K562 (cell line): ENCODE measurements at regions not wholly inside any gene's neighbourhood (a gene's known extent, or its start where the extent isn't known, plus 50 kb on each side); places are given as distances from the start of the nearest gene placed in this dataset.

Source experiments
- CHCHD3 ChIP-seq: fragments of 250-450 bp; sonication (Bioruptor Pico); IDR thresholded peaks from 2 replicates; pipeline ENCODE4 v2.1.2; 2022; ENCODE audit warnings: mild to moderate bottlenecking
- EP400 ChIP-seq: fragments of 450-650 bp; IDR thresholded peaks from 2 replicates; pipeline ENCODE4 v1.6.1; 2017; ENCODE audit warnings: antibody characterized with exemption, mild to moderate bottlenecking, moderate library complexity
- IFI16 ChIP-seq: fragments of 250-450 bp; sonication (Bioruptor Pico); IDR thresholded peaks from 2 replicates; pipeline ENCODE4 v2.1.2; 2022; ENCODE audit warnings: mild to moderate bottlenecking, inconsistent platforms
- JUN ChIP-seq, 2 experiments: sonication (generic) in 1 of 2; formaldehyde crosslinking in 1 of 2; IDR thresholded peaks; 2 replicates each; pipeline versions ENCODE4 v1.6.1 to v1.8.0; 2012 to 2022; ENCODE audit warnings: borderline replicate concordance in 2 of 2, mild to moderate bottlenecking in 2 of 2, improper control_type of control experiment in 1 of 2, low read depth in 1 of 2, low read length in 1 of 2, missing genetic modification reagents in 1 of 2
- L3MBTL2 ChIP-seq: fragments of 450-650 bp; IDR thresholded peaks from 2 replicates; pipeline ENCODE4 v1.6.1; 2016; ENCODE audit warnings: mild to moderate bottlenecking, moderate library complexity
- PCBP1 ChIP-seq: fragments of 200-400 bp; formaldehyde crosslinking; IDR thresholded peaks from 2 replicates; pipeline ENCODE4 v1.6.1; 2018; ENCODE audit warnings: mild to moderate bottlenecking, low read depth, low read length; ENCODE audit not compliant: poor library complexity, severe bottlenecking
- TCF3 ChIP-seq: sonication (generic); formaldehyde crosslinking; IDR thresholded peaks from 2 replicates; pipeline ENCODE4 v1.4.0; 2020; ENCODE audit warnings: mild to moderate bottlenecking, missing genetic modification reagents
- TCF7L2 ChIP-seq: fragments of 150-350 bp; IDR thresholded peaks from 2 replicates; pipeline ENCODE4 v1.6.1; 2016; ENCODE audit warnings: low read depth, mild to moderate bottlenecking, low read length, moderate library complexity
- TF ChIP-seq, protein P1 (sequence below), 2 experiments: fragments of 450-650 bp; formaldehyde crosslinking in 1 of 2; IDR thresholded peaks; 2 replicates each; pipeline versions ENCODE4 v1.4.0 to v1.6.1; 2014 to 2020; ENCODE audit warnings: mild to moderate bottlenecking in 2 of 2, borderline replicate concordance in 1 of 2, low read depth in 1 of 2
- TF ChIP-seq, protein P2 (sequence below): fragments of 250-450 bp; sonication (Bioruptor Pico); IDR thresholded peaks from 2 replicates; pipeline ENCODE4 v1.9.0; 2021; ENCODE audit warnings: mild to moderate bottlenecking, inconsistent platforms
- TF ChIP-seq, protein P3 (sequence below): sonication (generic); formaldehyde crosslinking; IDR thresholded peaks from 2 replicates; pipeline ENCODE4 v1.4.0; 2020; ENCODE audit warnings: mild to moderate bottlenecking, missing genetic modification reagents
- TF ChIP-seq, protein P4 (sequence below): sonication (generic); formaldehyde crosslinking; IDR thresholded peaks from 2 replicates; pipeline ENCODE4 v1.9.0; 2022; ENCODE audit warnings: mild to moderate bottlenecking, missing genetic modification reagents

DNA sequence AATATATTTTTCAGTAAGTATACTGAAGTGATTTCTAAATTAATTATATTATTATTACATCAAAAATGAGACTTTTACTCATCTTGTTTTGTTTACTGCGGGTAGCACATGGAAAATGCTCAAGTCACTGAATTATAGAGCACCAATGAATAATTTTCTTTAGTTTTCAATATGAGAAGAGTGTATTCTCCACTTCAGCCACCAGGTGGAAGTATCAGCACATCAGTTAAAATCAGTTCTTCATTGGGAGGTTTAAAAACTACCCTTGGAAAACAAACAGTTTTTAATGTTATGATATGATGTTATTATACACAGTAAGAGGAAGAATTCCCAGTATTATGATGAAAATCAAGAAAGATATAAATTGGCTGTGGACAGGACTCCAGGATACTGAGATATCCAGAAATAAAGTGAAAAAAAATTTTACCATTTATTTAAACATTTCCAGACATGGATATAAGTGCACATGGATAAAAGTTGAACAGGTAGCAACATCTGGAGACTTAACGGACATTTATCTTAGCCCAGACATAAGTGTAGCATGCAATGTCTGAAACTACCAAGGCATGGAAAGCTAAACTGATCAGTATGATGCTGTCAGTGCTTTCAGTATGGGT, 467.3 kb downstream of the KCNJ2 start:
- TF ChIP-seq, protein P1, sequence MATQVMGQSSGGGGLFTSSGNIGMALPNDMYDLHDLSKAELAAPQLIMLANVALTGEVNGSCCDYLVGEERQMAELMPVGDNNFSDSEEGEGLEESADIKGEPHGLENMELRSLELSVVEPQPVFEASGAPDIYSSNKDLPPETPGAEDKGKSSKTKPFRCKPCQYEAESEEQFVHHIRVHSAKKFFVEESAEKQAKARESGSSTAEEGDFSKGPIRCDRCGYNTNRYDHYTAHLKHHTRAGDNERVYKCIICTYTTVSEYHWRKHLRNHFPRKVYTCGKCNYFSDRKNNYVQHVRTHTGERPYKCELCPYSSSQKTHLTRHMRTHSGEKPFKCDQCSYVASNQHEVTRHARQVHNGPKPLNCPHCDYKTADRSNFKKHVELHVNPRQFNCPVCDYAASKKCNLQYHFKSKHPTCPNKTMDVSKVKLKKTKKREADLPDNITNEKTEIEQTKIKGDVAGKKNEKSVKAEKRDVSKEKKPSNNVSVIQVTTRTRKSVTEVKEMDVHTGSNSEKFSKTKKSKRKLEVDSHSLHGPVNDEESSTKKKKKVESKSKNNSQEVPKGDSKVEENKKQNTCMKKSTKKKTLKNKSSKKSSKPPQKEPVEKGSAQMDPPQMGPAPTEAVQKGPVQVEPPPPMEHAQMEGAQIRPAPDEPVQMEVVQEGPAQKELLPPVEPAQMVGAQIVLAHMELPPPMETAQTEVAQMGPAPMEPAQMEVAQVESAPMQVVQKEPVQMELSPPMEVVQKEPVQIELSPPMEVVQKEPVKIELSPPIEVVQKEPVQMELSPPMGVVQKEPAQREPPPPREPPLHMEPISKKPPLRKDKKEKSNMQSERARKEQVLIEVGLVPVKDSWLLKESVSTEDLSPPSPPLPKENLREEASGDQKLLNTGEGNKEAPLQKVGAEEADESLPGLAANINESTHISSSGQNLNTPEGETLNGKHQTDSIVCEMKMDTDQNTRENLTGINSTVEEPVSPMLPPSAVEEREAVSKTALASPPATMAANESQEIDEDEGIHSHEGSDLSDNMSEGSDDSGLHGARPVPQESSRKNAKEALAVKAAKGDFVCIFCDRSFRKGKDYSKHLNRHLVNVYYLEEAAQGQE (IDR thresholded peaks at IDR 0.05; ENCODE audit: borderline replicate concordance): peak; percentile 53; the same call in 1 of the 2 replicates
- TF ChIP-seq, protein P1 (CRISPR knock-in tag; IDR thresholded peaks at IDR 0.05; ENCODE audit: low read depth): no peak
- TF ChIP-seq, protein P2, sequence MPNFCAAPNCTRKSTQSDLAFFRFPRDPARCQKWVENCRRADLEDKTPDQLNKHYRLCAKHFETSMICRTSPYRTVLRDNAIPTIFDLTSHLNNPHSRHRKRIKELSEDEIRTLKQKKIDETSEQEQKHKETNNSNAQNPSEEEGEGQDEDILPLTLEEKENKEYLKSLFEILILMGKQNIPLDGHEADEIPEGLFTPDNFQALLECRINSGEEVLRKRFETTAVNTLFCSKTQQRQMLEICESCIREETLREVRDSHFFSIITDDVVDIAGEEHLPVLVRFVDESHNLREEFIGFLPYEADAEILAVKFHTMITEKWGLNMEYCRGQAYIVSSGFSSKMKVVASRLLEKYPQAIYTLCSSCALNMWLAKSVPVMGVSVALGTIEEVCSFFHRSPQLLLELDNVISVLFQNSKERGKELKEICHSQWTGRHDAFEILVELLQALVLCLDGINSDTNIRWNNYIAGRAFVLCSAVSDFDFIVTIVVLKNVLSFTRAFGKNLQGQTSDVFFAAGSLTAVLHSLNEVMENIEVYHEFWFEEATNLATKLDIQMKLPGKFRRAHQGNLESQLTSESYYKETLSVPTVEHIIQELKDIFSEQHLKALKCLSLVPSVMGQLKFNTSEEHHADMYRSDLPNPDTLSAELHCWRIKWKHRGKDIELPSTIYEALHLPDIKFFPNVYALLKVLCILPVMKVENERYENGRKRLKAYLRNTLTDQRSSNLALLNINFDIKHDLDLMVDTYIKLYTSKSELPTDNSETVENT (CRISPR knock-in tag): no peak
- TF ChIP-seq JUN (IDR thresholded peaks at IDR 0.05; ENCODE audit: borderline replicate concordance, low read depth, low read length) (no peak), JUN (CRISPR knock-in tag; IDR thresholded peaks at IDR 0.05; ENCODE audit: borderline replicate concordance) (no peak), CHCHD3 (CRISPR knock-in tag) (no peak), IFI16 (CRISPR knock-in tag) (no peak), EP400 (no peak), TCF3 (CRISPR knock-in tag) (no peak), TCF7L2 (no peak), L3MBTL2 (no peak), PCBP1 (no peak)
- TF ChIP-seq, protein P3, sequence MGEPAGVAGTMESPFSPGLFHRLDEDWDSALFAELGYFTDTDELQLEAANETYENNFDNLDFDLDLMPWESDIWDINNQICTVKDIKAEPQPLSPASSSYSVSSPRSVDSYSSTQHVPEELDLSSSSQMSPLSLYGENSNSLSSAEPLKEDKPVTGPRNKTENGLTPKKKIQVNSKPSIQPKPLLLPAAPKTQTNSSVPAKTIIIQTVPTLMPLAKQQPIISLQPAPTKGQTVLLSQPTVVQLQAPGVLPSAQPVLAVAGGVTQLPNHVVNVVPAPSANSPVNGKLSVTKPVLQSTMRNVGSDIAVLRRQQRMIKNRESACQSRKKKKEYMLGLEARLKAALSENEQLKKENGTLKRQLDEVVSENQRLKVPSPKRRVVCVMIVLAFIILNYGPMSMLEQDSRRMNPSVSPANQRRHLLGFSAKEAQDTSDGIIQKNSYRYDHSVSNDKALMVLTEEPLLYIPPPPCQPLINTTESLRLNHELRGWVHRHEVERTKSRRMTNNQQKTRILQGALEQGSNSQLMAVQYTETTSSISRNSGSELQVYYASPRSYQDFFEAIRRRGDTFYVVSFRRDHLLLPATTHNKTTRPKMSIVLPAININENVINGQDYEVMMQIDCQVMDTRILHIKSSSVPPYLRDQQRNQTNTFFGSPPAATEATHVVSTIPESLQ (CRISPR knock-in tag): no peak
- TF ChIP-seq, protein P4, sequence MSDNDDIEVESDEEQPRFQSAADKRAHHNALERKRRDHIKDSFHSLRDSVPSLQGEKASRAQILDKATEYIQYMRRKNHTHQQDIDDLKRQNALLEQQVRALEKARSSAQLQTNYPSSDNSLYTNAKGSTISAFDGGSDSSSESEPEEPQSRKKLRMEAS: no peak
